Trophoblast cell (in vitro differentiated cells and primary cell): ENCODE measurements at regions not wholly inside any gene's neighbourhood (a gene's known extent, or its start where the extent isn't known, plus 50 kb on each side); places are given as distances from the start of the nearest gene placed in this dataset.
A peak's percentile ranks its signal among the peaks of the same experiment; 100 is the strongest.
"Not testable (repeated sequence)": the region's sequence is repeated elsewhere in the genome, so short reads cannot be mapped to it uniquely, and the experiment has no call there.

Experiments
- DNase-seq, 2 donors: peaks; one replicate each; pipeline ENCODE4 v3.0.0-alpha.2; 2016
- H2AFZ ChIP-seq: 2 replicates; pipeline ENCODE4 v1.6.1; 2013; ENCODE audit warnings: low read length, moderate library complexity, mild to moderate bottlenecking; ENCODE audit not compliant: insufficient read depth, poor library complexity
- H2AK5ac ChIP-seq: 2 replicates; pipeline ENCODE4 v1.6.1; 2013; ENCODE audit warnings: mild to moderate bottlenecking, low read length
- H2BK120ac ChIP-seq: 2 replicates; pipeline ENCODE4 v1.6.1; 2013; ENCODE audit warnings: low read length, mild to moderate bottlenecking, moderate library complexity; ENCODE audit not compliant: insufficient read depth, poor library complexity
- H2BK12ac ChIP-seq: 2 replicates; pipeline ENCODE4 v1.6.1; 2013; ENCODE audit warnings: mild to moderate bottlenecking, low read length, moderate library complexity
- H2BK5ac ChIP-seq: 2 replicates; pipeline ENCODE4 v1.6.1; 2013; ENCODE audit warnings: low read length, low read depth, moderate library complexity, mild to moderate bottlenecking; ENCODE audit not compliant: poor library complexity
- H3K14ac ChIP-seq: 2 replicates; pipeline ENCODE4 v1.6.1; 2013; ENCODE audit warnings: mild to moderate bottlenecking, low read length
- H3K18ac ChIP-seq: 2 replicates; pipeline ENCODE4 v1.6.1; 2013; ENCODE audit warnings: mild to moderate bottlenecking, low read length
- H3K23ac ChIP-seq: 2 replicates; pipeline ENCODE4 v1.6.1; 2013; ENCODE audit warnings: low read length
- H3K27ac ChIP-seq: 2 replicates; pipeline ENCODE4 v1.5.1; 2013; ENCODE audit warnings: low read depth, mild to moderate bottlenecking, inconsistent platforms, low read length, moderate library complexity
- H3K27me3 ChIP-seq: 2 replicates; pipeline ENCODE4 v1.6.1; 2013; ENCODE audit warnings: inconsistent platforms, mild to moderate bottlenecking, low read length, moderate library complexity; ENCODE audit not compliant: insufficient read depth
- H3K36me3 ChIP-seq, 2 experiments: 1 replicate in 1 of 2; 2 replicates in 1 of 2; pipeline ENCODE4 v1.6.1; 2013; ENCODE audit warnings: low read length in 2 of 2, mild to moderate bottlenecking in 2 of 2, moderate library complexity in 1 of 2; ENCODE audit not compliant: insufficient read depth in 2 of 2, control insufficient read depth in 1 of 2
- H3K4ac ChIP-seq: 2 replicates; pipeline ENCODE4 v1.6.1; 2013; ENCODE audit warnings: low read depth, mild to moderate bottlenecking, low read length, moderate library complexity
- H3K4me1 ChIP-seq, 2 experiments: 1 replicate in 1 of 2; 2 replicates in 1 of 2; pipeline ENCODE4 v1.6.1; 2013; ENCODE audit warnings: low read length in 2 of 2, mild to moderate bottlenecking in 2 of 2, moderate library complexity in 1 of 2; ENCODE audit not compliant: insufficient read depth in 2 of 2, control insufficient read depth in 1 of 2
- H3K4me2 ChIP-seq: 2 replicates; pipeline ENCODE4 v1.6.1; 2013; ENCODE audit warnings: inconsistent platforms, mild to moderate bottlenecking, low read length, moderate library complexity
- H3K4me3 ChIP-seq: 2 replicates; pipeline ENCODE4 v1.5.1; 2013; ENCODE audit warnings: mild to moderate bottlenecking, low read depth, low read length, inconsistent platforms
- H3K79me1 ChIP-seq: one replicate; pipeline ENCODE4 v1.6.1; 2013; ENCODE audit warnings: low read length
- H3K79me2 ChIP-seq: 2 replicates; pipeline ENCODE4 v1.6.1; 2013; ENCODE audit warnings: low read length, mild to moderate bottlenecking; ENCODE audit not compliant: control insufficient read depth, insufficient read depth, poor library complexity
- H3K9ac ChIP-seq: 2 replicates; pipeline ENCODE4 v1.6.1; 2013; ENCODE audit warnings: mild to moderate bottlenecking, low read length
- H3K9me3 ChIP-seq: 2 replicates; pipeline ENCODE4 v1.6.1; 2013; ENCODE audit warnings: low read depth, mild to moderate bottlenecking, control low read depth, inconsistent platforms, low read length; ENCODE audit not compliant: insufficient read depth
- H4K12ac ChIP-seq: 2 replicates; pipeline ENCODE4 v1.6.1; 2013; ENCODE audit warnings: low read depth, mild to moderate bottlenecking, low read length, moderate library complexity
- H4K8ac ChIP-seq: 2 replicates; pipeline ENCODE4 v1.6.1; 2013; ENCODE audit warnings: low read depth, mild to moderate bottlenecking, low read length, moderate library complexity
- H4K91ac ChIP-seq: one replicate; pipeline ENCODE4 v1.6.1; 2013; ENCODE audit warnings: low read depth, mild to moderate bottlenecking, low read length, moderate library complexity
- WGBS: extraction: QIAGEN DNeasy Blood & Tissue Kit; methylation state at CpG from one replicate; pipeline ENCODE4 v1.1.7; 2013; ENCODE audit warnings: missing lambda C conversion rate; ENCODE audit not compliant: insufficient read length, insufficient coverage; ENCODE audit errors: extremely low coverage; 5-methylcytosine and 5-hydroxymethylcytosine counted together

DNA sequence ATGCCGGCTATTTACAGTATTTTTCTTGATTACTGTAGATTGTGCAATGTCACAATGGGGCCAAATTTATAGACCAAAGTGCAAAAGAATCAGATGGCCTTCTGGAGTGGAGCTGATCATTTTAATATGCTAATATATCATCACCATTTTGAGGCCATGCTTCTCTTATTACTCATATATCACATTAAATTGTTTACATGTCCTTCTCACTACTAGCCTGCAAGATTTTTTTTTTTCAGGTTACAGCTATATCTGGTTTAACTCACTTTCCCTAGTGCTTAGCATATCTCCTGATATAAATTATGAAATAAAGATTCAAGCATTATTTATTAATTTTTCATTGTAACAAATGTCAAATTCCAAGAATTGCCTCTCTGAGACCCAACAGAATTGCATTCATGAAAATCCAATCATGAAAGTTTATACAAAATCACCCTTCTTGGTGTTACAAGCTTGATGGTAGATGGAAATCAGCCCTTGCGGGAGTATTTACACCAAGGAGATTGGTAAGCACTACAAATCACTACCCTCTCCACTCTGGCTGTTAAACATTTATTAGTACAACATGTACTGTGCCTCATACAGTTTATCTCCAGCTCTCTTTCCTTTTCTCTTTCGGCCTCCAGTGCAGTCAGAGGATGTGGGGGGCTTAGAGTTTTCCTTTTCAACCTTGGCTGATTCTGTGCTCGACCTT lies 703.9 kb downstream of the BRINP1 start:
- H4K12ac ChIP-seq: no peak overlapping the region
- no peak overlapping the region for H3K23ac ChIP-seq
- no peak overlapping the region for H3K4me3 ChIP-seq
- no peaks in the 10 kb centered on the region for H3K27me3 ChIP-seq
- no peaks in the 10 kb centered on the region for H3K79me2 ChIP-seq
- no peak overlapping the region for H2AFZ ChIP-seq
- H3K79me1 ChIP-seq: no peaks in the 10 kb centered on the region
- H3K9ac ChIP-seq: no peak overlapping the region
- H3K14ac ChIP-seq: no peak overlapping the region
- no peak overlapping the region for H3K27ac ChIP-seq
- no peak overlapping the region for H4K91ac ChIP-seq
- H2BK5ac ChIP-seq: no peak overlapping the region
- H2BK12ac ChIP-seq: no peak overlapping the region
- no peak overlapping the region for H2AK5ac ChIP-seq
- no peak overlapping the region for H3K4me2 ChIP-seq
- H2BK120ac ChIP-seq: no peak overlapping the region
- H3K36me3 ChIP-seq: no peaks in the 10 kb centered on the region
- no peak for DNase-seq
- WGBS: no CpG with 5 or more reads among the region's 4 CpGs
- H3K4me1 ChIP-seq: no peaks in the 10 kb centered on the region
- H3K18ac ChIP-seq: no peak overlapping the region
- H4K8ac ChIP-seq: no peak overlapping the region
- H3K9me3 ChIP-seq: no peaks in the 10 kb centered on the region
- H3K4ac ChIP-seq: no peak overlapping the region

DNA sequence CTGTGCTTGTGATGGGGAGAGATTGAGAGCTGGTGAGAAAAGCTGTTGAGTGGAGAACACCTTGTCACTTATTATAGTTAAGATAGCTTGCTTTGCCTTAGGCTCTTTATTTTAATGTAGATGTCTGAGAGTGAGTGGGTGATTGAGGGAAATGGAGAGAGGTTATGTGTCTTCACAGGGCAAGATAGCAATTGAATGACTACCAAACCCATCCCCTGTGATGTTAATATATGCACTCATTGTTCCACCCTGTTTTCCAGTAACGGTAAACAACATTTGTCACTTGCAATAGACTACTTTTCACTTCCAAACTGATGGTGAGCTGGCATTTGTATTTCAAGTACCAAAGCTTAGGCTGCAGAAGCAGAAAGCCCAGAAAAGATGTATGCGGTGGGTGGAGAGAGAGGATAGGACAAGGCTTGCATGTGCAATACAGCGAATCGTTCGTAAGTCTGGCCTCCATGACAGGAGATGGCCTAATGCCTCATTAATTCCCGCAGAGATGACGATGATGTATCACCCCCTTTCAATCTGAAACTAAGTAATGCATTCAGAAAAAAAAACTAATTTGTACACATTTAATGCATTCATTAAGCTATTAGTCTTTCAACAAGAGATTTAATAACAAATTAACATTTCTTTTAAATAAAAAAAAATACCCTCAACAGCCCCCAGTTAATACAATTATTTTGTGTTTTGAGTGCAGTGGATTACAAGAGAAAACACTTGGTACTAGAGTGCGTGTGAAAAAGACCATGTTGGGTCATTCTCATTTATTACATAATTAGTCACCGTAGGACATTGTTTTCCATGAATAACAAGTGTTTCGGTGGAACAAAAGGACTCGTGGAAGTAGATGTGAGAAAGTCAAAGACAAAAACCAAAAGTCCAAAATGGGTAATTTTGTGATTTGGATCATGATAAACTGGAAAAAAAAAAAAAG lies 699.0 kb downstream of the BRINP1 start:
- no peaks in the 10 kb centered on the region for H3K9me3 ChIP-seq
- H3K27me3 ChIP-seq: no peaks in the 10 kb centered on the region
- H2BK5ac ChIP-seq: no peak overlapping the region
- no peak overlapping the region for H2BK120ac ChIP-seq
- H3K4ac ChIP-seq: no peak overlapping the region
- no peaks in the 10 kb centered on the region for H3K79me2 ChIP-seq
- no peak overlapping the region for H2BK12ac ChIP-seq
- no CpG with 5 or more reads among the region's 11 CpGs for WGBS
- H4K12ac ChIP-seq: no peak overlapping the region
- H3K9ac ChIP-seq: peak overlapping the region; percentile 66
- H3K4me2 ChIP-seq: no peak overlapping the region
- H3K14ac ChIP-seq: no peak overlapping the region
- no peak overlapping the region for H3K4me3 ChIP-seq
- H2AK5ac ChIP-seq: no peak overlapping the region
- H3K27ac ChIP-seq: no peak overlapping the region
- H4K8ac ChIP-seq: no peak overlapping the region
- H4K91ac ChIP-seq: no peak overlapping the region
- no peaks in the 10 kb centered on the region for H3K36me3 ChIP-seq
- no peak for DNase-seq
- H3K18ac ChIP-seq: no peak overlapping the region
- no peaks in the 10 kb centered on the region for H3K79me1 ChIP-seq
- H3K4me1 ChIP-seq: no peaks in the 10 kb centered on the region
- no peak overlapping the region for H2AFZ ChIP-seq
- H3K23ac ChIP-seq: peak overlapping the region; percentile 92

DNA sequence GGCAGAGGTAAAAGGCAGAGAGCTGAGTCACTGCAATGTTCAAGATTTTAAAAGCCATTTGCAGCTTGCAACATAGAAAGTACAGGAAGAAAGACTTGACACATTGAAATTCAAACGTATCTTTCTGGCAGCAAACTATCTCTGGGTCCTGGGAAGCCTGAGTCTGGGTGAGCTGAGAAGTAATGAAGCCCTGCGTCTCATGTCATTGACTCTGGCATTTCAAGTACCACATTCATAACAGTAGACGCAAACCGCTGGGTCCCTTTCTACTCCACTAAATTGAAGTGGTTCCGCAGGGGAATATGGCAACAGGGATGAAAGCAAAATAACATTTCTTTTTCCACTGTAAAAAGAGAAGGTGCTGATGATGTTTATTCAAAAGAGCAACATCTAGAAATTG lies 694.3 kb downstream of the BRINP1 start:
- no peak overlapping the region for H3K18ac ChIP-seq
- H3K4me3 ChIP-seq: no peak overlapping the region
- no peak overlapping the region for H4K8ac ChIP-seq
- no peaks in the 10 kb centered on the region for H3K36me3 ChIP-seq
- no peaks in the 10 kb centered on the region for H3K79me1 ChIP-seq
- no peak overlapping the region for H4K91ac ChIP-seq
- H3K9me3 ChIP-seq: no peaks in the 10 kb centered on the region
- H3K23ac ChIP-seq: no peak overlapping the region
- no peak overlapping the region for H2BK120ac ChIP-seq
- H3K4ac ChIP-seq: no peak overlapping the region
- WGBS: no CpG with 5 or more reads among the region's 5 CpGs
- H2BK5ac ChIP-seq: no peak overlapping the region
- DNase-seq: no peak
- no peak overlapping the region for H3K9ac ChIP-seq
- no peak overlapping the region for H2BK12ac ChIP-seq
- H3K14ac ChIP-seq: no peak overlapping the region
- no peaks in the 10 kb centered on the region for H3K79me2 ChIP-seq
- H3K27me3 ChIP-seq: no peaks in the 10 kb centered on the region
- no peak overlapping the region for H3K4me2 ChIP-seq
- H3K27ac ChIP-seq: no peak overlapping the region
- H3K4me1 ChIP-seq: no peaks in the 10 kb centered on the region
- no peak overlapping the region for H4K12ac ChIP-seq
- no peak overlapping the region for H2AFZ ChIP-seq
- H2AK5ac ChIP-seq: no peak overlapping the region

DNA sequence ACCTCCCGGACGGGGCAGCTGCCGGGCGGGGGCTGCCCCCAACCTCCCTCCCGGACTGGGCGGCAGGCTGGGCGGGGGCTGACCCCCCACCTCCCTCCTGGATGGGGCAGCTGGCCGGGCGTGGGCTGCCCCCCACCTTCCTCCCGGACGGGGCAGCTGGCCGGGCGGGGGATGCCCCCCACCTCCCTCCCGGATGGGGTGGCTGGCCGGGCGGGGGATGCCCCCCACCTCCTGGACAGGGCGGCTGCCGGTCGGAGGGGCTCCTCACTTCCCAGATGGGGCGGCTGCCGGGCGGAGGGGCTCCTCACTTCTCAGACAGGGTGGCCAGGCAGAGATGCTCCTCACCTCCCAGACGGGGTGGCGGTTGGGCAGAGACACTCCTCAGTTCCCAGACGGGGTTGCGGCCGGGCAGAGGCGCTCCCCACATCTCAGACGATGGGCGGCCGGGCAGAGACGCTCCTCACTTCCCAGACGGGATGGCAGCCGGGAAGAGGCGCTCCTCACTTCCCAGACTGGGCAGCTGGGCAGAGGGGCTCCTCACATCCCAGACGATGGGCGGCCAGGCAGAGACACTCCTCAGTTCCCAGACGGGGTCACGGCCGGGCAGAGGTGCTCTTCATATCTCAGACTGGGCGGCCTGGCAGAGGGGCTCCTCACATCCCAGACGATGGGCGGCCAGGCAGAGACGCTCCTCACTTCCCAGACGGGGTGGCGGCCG lies 691.1 kb downstream of the BRINP1 start:
- H3K18ac ChIP-seq, H3K9ac ChIP-seq, H3K14ac ChIP-seq, DNase-seq, H2BK120ac ChIP-seq, H4K12ac ChIP-seq, H3K36me3 ChIP-seq, H3K9me3 ChIP-seq, H4K91ac ChIP-seq, H3K23ac ChIP-seq, H2AFZ ChIP-seq, H3K4me3 ChIP-seq, H2AK5ac ChIP-seq, H3K27me3 ChIP-seq, H3K79me1 ChIP-seq, H2BK5ac ChIP-seq, H3K4me1 ChIP-seq, H3K79me2 ChIP-seq, H4K8ac ChIP-seq, H2BK12ac ChIP-seq, H3K27ac ChIP-seq, H3K4me2 ChIP-seq, H3K4ac ChIP-seq: not testable (repeated sequence)
- WGBS: no CpG with 5 or more reads among the region's 47 CpGs
